SK-N-SH (cell line): ENCODE measurements at regions not wholly inside any gene's neighbourhood (a gene's known extent, or its start where the extent isn't known, plus 50 kb on each side); places are given as distances from the start of the nearest gene placed in this dataset.

ENCODE experiments used
- CTCF ChIA-PET: fragments of 300-600, 350-600 bp; formaldehyde crosslinking; extraction: SDS; loops from one replicate; lab custom pipeline; 2021; lab: Yijun Ruan, JAX
- POLR2A ChIA-PET: fragments of 350-600 bp; sonication (Branson Sonifier 250); formaldehyde crosslinking; extraction: SDS; loops from one replicate; lab custom pipeline; 2020; ENCODE audit warnings: antibody characterized with exemption, inconsistent platforms; lab: Yijun Ruan, JAX
- DNase-seq: peaks from one replicate; pipeline ENCODE4 v3.0.0; 2012
- H2AFZ ChIP-seq: fragments of 200-600 bp; sonication (generic); 2 replicates; pipeline ENCODE4 v1.8.1; 2016; ENCODE audit warnings: antibody characterized with exemption, mild to moderate bottlenecking, low read depth
- H3F3A ChIP-seq: fragments of 200-600 bp; sonication (generic); replicated peaks from 2 replicates; pipeline ENCODE3; 2016; ENCODE audit warnings: antibody characterized with exemption, mild to moderate bottlenecking; ENCODE audit not compliant: insufficient read depth
- H3K27ac ChIP-seq, 2 experiments: fragments of 200-500 bp in 1 of 2; fragments of 200-600 bp in 1 of 2; sonication (Bioruptor generic) in 1 of 2; sonication (generic), shearing (Covaris generic) in 1 of 2; 2 replicates each; pipeline versions ENCODE4 v1.5.1 to v1.6.1; 2014 to 2016; ENCODE audit warnings: low read depth in 2 of 2, inconsistent platforms in 1 of 2, low read length in 1 of 2, mild to moderate bottlenecking in 1 of 2, mixed read lengths in 1 of 2
- H3K27me3 ChIP-seq: fragments of 200-600 bp; sonication (generic), shearing (Covaris generic); 2 replicates; pipeline ENCODE4 v1.6.1; 2016; ENCODE audit warnings: mixed run types; ENCODE audit not compliant: insufficient read depth
- H3K36me3 ChIP-seq, 2 experiments: fragments of 200-500 bp in 1 of 2; fragments of 200-600 bp in 1 of 2; sonication (Bioruptor generic) in 1 of 2; sonication (generic) in 1 of 2; replicated peaks in 1 of 2; 2 replicates each; pipeline versions ENCODE3 to v1.5.1; 2014 to 2016; ENCODE audit warnings: low read length in 1 of 2, mild to moderate bottlenecking in 1 of 2; ENCODE audit not compliant: insufficient read depth in 2 of 2, control insufficient read depth in 1 of 2
- H3K4me1 ChIP-seq, 2 experiments: fragments of 200-500 bp in 1 of 2; fragments of 200-600 bp in 1 of 2; sonication (Bioruptor generic) in 1 of 2; sonication (generic), shearing (Covaris generic) in 1 of 2; 2 replicates each; pipeline versions ENCODE4 v1.5.1 to v1.6.1; 2014 to 2016; ENCODE audit warnings: low read depth in 1 of 2, low read length in 1 of 2, mixed run types in 1 of 2; ENCODE audit not compliant: insufficient read depth in 2 of 2, control insufficient read depth in 1 of 2
- H3K4me2 ChIP-seq: fragments of 200-600 bp; sonication (generic), shearing (Covaris generic); 2 replicates; pipeline ENCODE4 v1.6.1; 2017; ENCODE audit warnings: mixed run types
- H3K4me3 ChIP-seq, 2 experiments: fragments of 200-500 bp in 1 of 2; fragments of 200-600 bp in 1 of 2; sonication (Bioruptor generic) in 1 of 2; sonication (generic), shearing (Covaris generic) in 1 of 2; 2 replicates each; pipeline versions ENCODE4 v1.5.1 to v1.8.1; 2014 to 2016; ENCODE audit warnings: low read depth in 2 of 2, inconsistent platforms in 1 of 2, low read length in 1 of 2, mild to moderate bottlenecking in 1 of 2, mixed read lengths in 1 of 2, moderate library complexity in 1 of 2
- H3K79me2 ChIP-seq: fragments of 200-600 bp; sonication (generic); 2 replicates; pipeline ENCODE4 v1.8.1; 2017; ENCODE audit warnings: mild to moderate bottlenecking; ENCODE audit not compliant: insufficient read depth
- H3K9ac ChIP-seq: fragments of 200-600 bp; sonication (generic); 2 replicates; pipeline ENCODE4 v1.6.1; 2017; ENCODE audit warnings: mixed run types
- H3K9me2 ChIP-seq: fragments of 200-600 bp; sonication (generic); 2 replicates; pipeline ENCODE4 v1.6.1; 2017; ENCODE audit warnings: mixed run types
- H3K9me3 ChIP-seq: fragments of 200-600 bp; sonication (generic); 2 replicates; pipeline ENCODE4 v1.6.1; 2017; ENCODE audit warnings: mixed run types, mild to moderate bottlenecking, moderate library complexity
- H4K20me1 ChIP-seq: fragments of 200-600 bp; sonication (generic); 2 replicates; pipeline ENCODE4 v1.6.1; 2017; ENCODE audit warnings: mild to moderate bottlenecking, mixed run types; ENCODE audit not compliant: insufficient read depth
- CHD2 ChIP-seq: fragments of 150-350 bp; IDR thresholded peaks from 2 replicates; pipeline ENCODE4 v1.6.1; 2018; ENCODE audit warnings: low read length; ENCODE audit not compliant: partially characterized antibody
- FOXJ3 ChIP-seq: sonication (generic); formaldehyde crosslinking; IDR thresholded peaks from 2 replicates; pipeline ENCODE4 v1.5.1; 2020; ENCODE audit warnings: mild to moderate bottlenecking, missing genetic modification reagents
- GABPA ChIP-seq: IDR thresholded peaks from 2 replicates; pipeline ENCODE4 v1.4.0; 2012; ENCODE audit warnings: low read depth, mild to moderate bottlenecking
- IRF3 ChIP-seq: fragments of 150-350 bp; IDR thresholded peaks from 2 replicates; pipeline ENCODE4 v1.6.1; 2016; ENCODE audit warnings: mild to moderate bottlenecking, low read depth, low read length
- MEF2A ChIP-seq: IDR thresholded peaks from 2 replicates; pipeline ENCODE4 v1.4.0; 2012; ENCODE audit warnings: low read depth, borderline replicate concordance
- NFIC ChIP-seq: IDR thresholded peaks from 2 replicates; pipeline ENCODE4 v1.4.0; 2012; ENCODE audit warnings: borderline replicate concordance
- PBX3 ChIP-seq: IDR thresholded peaks from 2 replicates; pipeline ENCODE4; 2012
- POLR2AphosphoS5 ChIP-seq: IDR thresholded peaks from 2 replicates; pipeline ENCODE4 v1.6.1; 2012; ENCODE audit warnings: low read depth, low read length
- RAD21 ChIP-seq: IDR thresholded peaks from 2 replicates; pipeline ENCODE4 v1.6.1; 2012; ENCODE audit warnings: mild to moderate bottlenecking, low read length
- USF2 ChIP-seq: fragments of 150-350 bp; IDR thresholded peaks from 2 replicates; pipeline ENCODE4 v1.6.1; 2017; ENCODE audit warnings: antibody characterized with exemption, low read length, low read depth, borderline replicate concordance
- whole genome bisulfite sequencing: methylation state at CpG from one replicate; pipeline ENCODE4 v1.1.6; 2017; ENCODE audit warnings: low lambda C conversion rate; 5-methylcytosine and 5-hydroxymethylcytosine counted together

- Histone ChIP-seq H3K27me3 (no peaks in the 10 kb centered on the region), H3K4me2 (no peak overlapping the region), H4K20me1 (no peaks in the 10 kb centered on the region), H3K9me2 (no peaks in the 10 kb centered on the region), H3K4me3 (no peak overlapping the region), H3K4me1 (no peaks in the 10 kb centered on the region; a peak in 2 of 4 replicates), H3K79me2 (no peaks in the 10 kb centered on the region), H2AFZ (peak overlapping the region; percentile 68; the same call in 1 of the 2 replicates), H3K9ac (no peak overlapping the region), H3K36me3 (no peaks in the 10 kb centered on the region), H3F3A (no peaks in the 10 kb centered on the region), H3K27ac (no peak overlapping the region), H3K9me3 (no peaks in the 10 kb centered on the region)
- TF ChIP-seq MEF2A (no peak), PBX3 (no peak), IRF3 (no peak)
- POLR2A ChIA-PET, result no interaction called here
- DNase-seq, result no peak
- CTCF ChIA-PET, result interaction anchor here (0.6 to 1.6 kb wide), 2 partner anchors 11 to 1235 kb away, joined by 3 read pairs; no protein-coding TSS in a partner anchor
- 73% methylated on average over 7 of the region's 7 CpGs for WGBS
These were observed 66.2 kb upstream of the SLC7A11 start for GRCh38 chr4:138308356-138308755.

GRCh38 chr4:138307319-138307718 is 65.2 kb upstream of the SLC7A11 start:
- Histone ChIP-seq H3K9me2 (no peaks in the 10 kb centered on the region), H3F3A (no peaks in the 10 kb centered on the region), H3K27me3 (no peaks in the 10 kb centered on the region), H3K9ac (no peak overlapping the region), H3K36me3 (no peaks in the 10 kb centered on the region), H3K27ac (no peak overlapping the region), H3K79me2 (no peaks in the 10 kb centered on the region), H2AFZ (no peak overlapping the region), H3K4me2 (no peak overlapping the region), H3K4me1 (no peaks in the 10 kb centered on the region; a peak in 2 of 4 replicates), H4K20me1 (no peaks in the 10 kb centered on the region), H3K4me3 (no peak overlapping the region), H3K9me3 (no peaks in the 10 kb centered on the region)
- ChIA-PET CTCF (no interaction called here), POLR2A (no interaction called here)
- TF ChIP-seq FOXJ3 (CRISPR knock-in tag) (no peak), CHD2 (no peak), NFIC (no peak), USF2 (no peak), GABPA (no peak), RAD21 (no peak), POLR2AphosphoS5 (no peak)
- no peak for DNase-seq
- WGBS, result 79% methylated on average over 8 of the region's 8 CpGs
